ENCODE measurements at regions not wholly inside any gene's neighbourhood (a gene's known extent, or its start where the extent isn't known, plus 50 kb on each side); places are given as distances from the start of the nearest gene placed in this dataset.

DNA sequence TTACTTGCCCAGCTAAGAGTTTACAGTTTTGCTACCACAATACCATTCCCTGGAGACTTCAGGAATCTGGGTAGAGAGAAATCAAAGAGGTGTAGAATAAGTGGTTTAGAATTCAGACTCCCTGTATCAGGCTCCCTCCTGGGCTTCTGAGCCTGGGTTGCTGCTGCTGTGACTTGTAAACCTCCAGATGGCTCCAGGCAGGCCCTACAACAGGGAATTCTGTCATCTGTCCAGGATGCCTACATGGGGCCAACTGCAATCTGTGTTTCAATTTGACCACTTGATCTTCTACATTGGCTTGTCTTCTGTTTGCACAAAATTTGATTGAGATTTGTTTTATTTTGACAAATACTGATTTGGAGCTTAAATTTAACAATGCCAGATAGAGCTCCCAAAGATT, 183.9 kb downstream of the RAD51AP2 start:
- no peak for TF ChIP-seq POLR2AphosphoS5 (IDR thresholded peaks at IDR 0.05)
- no peak for TF ChIP-seq POLR2A (IDR thresholded peaks at IDR 0.05)
- no peak for TF ChIP-seq EP300 (IDR thresholded peaks at IDR 0.05)
- TF ChIP-seq, protein P1, sequence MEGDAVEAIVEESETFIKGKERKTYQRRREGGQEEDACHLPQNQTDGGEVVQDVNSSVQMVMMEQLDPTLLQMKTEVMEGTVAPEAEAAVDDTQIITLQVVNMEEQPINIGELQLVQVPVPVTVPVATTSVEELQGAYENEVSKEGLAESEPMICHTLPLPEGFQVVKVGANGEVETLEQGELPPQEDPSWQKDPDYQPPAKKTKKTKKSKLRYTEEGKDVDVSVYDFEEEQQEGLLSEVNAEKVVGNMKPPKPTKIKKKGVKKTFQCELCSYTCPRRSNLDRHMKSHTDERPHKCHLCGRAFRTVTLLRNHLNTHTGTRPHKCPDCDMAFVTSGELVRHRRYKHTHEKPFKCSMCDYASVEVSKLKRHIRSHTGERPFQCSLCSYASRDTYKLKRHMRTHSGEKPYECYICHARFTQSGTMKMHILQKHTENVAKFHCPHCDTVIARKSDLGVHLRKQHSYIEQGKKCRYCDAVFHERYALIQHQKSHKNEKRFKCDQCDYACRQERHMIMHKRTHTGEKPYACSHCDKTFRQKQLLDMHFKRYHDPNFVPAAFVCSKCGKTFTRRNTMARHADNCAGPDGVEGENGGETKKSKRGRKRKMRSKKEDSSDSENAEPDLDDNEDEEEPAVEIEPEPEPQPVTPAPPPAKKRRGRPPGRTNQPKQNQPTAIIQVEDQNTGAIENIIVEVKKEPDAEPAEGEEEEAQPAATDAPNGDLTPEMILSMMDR (IDR thresholded peaks at IDR 0.05): no peak
- H3K27me3 ChIP-seq: no peaks in the 10 kb centered on the region
- no peaks in the 10 kb centered on the region for H3K9me3 ChIP-seq
- no peak for DNase-seq
- no peak overlapping the region for H3K27ac ChIP-seq
- no peaks in the 10 kb centered on the region for H3K4me1 ChIP-seq
- intact Hi-C loops (cut with DNase I; ENCODE audit: low total_unique reads): no loop called here
- no peak overlapping the region for H3K4me3 ChIP-seq
- H3K36me3 ChIP-seq: no peaks in the 10 kb centered on the region

- no peaks in the 10 kb centered on the region for H3K4me1 ChIP-seq
- H3K4me3 ChIP-seq: no peak overlapping the region
- H3K27me3 ChIP-seq: no peaks in the 10 kb centered on the region
- no peaks in the 10 kb centered on the region for H3K36me3 ChIP-seq
- no peaks in the 10 kb centered on the region for H3K9me3 ChIP-seq
- no peak for DNase-seq
- WGBS, 5 donors: 82 to 100% (median 91%) methylated on average over 1 of the region's 1 CpG
- intact Hi-C loops (cut with DNase I; ENCODE audit: low total_unique reads): no loop called here
- no peak overlapping the region for H3K27ac ChIP-seq
- TF ChIP-seq EP300 (IDR thresholded peaks at IDR 0.05) (no peak), POLR2A (IDR thresholded peaks at IDR 0.05) (no peak), POLR2AphosphoS5 (IDR thresholded peaks at IDR 0.05) (no peak)
- TF ChIP-seq, protein P1 (IDR thresholded peaks at IDR 0.05): no peak
Measured at GRCh38 chr2:17331636-17332035, 186.6 kb downstream of the RAD51AP2 start.

GRCh38 chr2:17328161-17328560, 190.1 kb downstream of the RAD51AP2 start:
- no peaks in the 10 kb centered on the region for H3K36me3 ChIP-seq
- no peaks in the 10 kb centered on the region for H3K27me3 ChIP-seq
- H3K9me3 ChIP-seq: no peaks in the 10 kb centered on the region
- H3K27ac ChIP-seq: no peak overlapping the region
- 30 to 75% (median 54%) methylated on average over 1 of the region's 1 CpG for WGBS, 5 donors
- H3K4me1 ChIP-seq: no peaks in the 10 kb centered on the region
- DNase-seq: no peak
- intact Hi-C loops (cut with DNase I; ENCODE audit: low total_unique reads): no loop called here
- no peak overlapping the region for H3K4me3 ChIP-seq
- TF ChIP-seq POLR2AphosphoS5 (IDR thresholded peaks at IDR 0.05) (no peak), EP300 (IDR thresholded peaks at IDR 0.05) (no peak), POLR2A (IDR thresholded peaks at IDR 0.05) (no peak)
- TF ChIP-seq, protein P1 (IDR thresholded peaks at IDR 0.05): no peak

DNA sequence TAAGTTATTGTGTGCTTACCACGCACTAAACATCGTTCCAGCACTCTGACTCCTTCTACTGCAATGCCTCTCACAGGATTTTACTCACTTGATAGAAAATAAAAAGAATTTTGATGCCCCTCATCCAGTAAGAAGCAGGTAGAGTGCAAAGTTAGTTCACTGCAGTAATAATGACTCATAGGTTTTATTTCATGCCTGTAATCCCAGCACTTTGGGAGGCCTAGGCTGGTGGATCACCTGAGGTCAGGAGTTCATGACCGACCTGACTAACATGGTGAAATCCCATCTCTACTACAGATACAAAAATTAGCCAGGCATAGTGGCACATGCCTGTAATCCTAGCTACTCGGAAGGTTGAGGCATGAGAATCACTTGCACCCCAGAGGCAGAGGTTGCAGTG, 190.6 kb downstream of the RAD51AP2 start:
- H3K9me3 ChIP-seq: no peaks in the 10 kb centered on the region
- no peak for DNase-seq
- H3K4me1 ChIP-seq: no peaks in the 10 kb centered on the region
- H3K36me3 ChIP-seq: no peaks in the 10 kb centered on the region
- TF ChIP-seq, protein P1 (IDR thresholded peaks at IDR 0.05): no peak
- no peak for TF ChIP-seq POLR2A (IDR thresholded peaks at IDR 0.05)
- TF ChIP-seq EP300 (IDR thresholded peaks at IDR 0.05): no peak
- TF ChIP-seq POLR2AphosphoS5 (IDR thresholded peaks at IDR 0.05): no peak
- WGBS, 5 donors: 63 to 76% (median 73%) methylated on average over 4 of the region's 4 CpGs
- intact Hi-C loops (cut with DNase I; ENCODE audit: low total_unique reads): no loop called here
- no peak overlapping the region for H3K4me3 ChIP-seq
- no peaks in the 10 kb centered on the region for H3K27me3 ChIP-seq
- H3K27ac ChIP-seq: no peak overlapping the region

All from stomach (tissue), 8 donors.